ENCODE measurements at regions not wholly inside any gene's neighbourhood (a gene's known extent, or its start where the extent isn't known, plus 50 kb on each side); places are given as distances from the start of the nearest gene placed in this dataset.

GRCh38 chr2:4725618-4726017, 966.6 kb upstream of the SOX11 start:
- TF ChIP-seq YY1 (IDR thresholded peaks at IDR 0.05; ENCODE audit: insufficient read depth, insufficient read length) (no peak), ZNF274 (IDR thresholded peaks at IDR 0.05; ENCODE audit: low read depth, low read length) (no peak)
